ENCODE measurements at regions not wholly inside any gene's neighbourhood (a gene's known extent, or its start where the extent isn't known, plus 50 kb on each side); places are given as distances from the start of the nearest gene placed in this dataset.
A peak's percentile ranks its signal among the peaks of the same experiment; 100 is the strongest.

DNA sequence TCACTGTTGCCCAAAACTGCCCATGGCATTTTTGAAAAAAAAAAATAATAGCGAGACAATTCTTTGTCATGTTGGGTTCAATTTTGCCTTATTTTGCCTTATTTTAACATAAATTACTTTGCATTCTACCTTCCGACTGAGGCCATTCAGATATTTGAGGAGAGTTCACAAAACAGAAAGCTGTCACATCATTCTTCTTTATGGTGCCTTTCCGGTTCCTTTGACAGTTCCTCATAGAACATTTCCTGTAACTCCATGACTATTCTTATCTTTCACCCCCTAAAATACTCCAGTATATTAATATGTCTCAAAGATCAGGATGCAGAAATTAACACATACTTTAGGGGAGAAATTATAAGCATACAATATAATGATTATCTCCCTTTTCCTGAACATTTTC, 476.7 kb downstream of the NOVA1 start:
- no peak for DNase-seq

DNA sequence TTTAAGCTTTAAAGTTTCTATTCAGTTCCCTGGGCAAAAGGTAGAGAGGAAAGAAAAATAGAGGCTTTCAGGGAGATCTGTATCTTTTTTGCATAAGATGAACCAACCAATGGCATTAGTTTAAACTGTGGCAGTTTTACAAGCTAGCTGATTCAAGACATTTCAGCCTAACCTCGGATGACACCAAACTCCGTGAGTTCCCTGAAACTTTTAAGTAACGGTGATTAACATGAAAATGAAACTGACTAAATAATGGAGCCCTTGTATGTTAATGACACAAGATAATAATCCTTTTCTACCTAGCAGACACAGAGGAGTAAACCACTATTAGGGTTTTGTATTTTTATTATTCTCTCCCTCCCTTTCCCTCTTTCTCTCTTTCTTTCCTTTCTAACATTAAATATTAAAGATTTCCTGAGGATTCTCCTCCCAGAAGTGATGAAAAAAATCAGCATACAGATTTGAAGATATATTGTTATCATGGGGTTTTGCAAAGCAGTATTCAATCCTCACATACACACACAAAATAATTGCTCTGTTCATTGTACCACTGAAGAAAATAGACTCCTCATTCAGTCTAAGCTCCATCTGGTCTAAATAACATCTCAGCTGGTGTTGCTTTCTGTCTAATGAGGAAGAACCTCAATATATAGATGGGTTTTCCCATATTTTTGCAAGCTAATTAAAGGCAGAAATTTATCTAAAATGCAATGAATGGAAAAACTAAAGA, 483.8 kb downstream of the NOVA1 start:
- no peak for DNase-seq

DNA sequence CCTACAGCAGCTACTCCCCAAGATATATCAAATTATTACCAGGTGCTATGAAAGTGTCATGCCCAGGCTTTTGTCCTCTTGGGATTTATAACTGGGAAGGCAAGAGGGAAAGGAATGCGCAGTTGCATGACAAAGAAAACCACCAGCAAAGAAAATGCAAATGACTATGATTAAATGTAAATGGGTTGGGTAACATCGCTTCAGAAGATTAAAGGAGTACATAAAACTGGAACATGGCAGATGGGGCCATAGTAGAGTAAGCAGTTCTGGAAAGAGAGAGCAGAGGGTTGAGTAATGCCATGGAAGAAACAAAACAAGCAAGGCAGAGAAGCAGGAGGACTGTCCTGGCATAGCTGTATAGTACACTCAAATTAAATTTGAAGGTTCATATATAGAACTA, 493.1 kb downstream of the NOVA1 start:
- no peak for DNase-seq

DNA sequence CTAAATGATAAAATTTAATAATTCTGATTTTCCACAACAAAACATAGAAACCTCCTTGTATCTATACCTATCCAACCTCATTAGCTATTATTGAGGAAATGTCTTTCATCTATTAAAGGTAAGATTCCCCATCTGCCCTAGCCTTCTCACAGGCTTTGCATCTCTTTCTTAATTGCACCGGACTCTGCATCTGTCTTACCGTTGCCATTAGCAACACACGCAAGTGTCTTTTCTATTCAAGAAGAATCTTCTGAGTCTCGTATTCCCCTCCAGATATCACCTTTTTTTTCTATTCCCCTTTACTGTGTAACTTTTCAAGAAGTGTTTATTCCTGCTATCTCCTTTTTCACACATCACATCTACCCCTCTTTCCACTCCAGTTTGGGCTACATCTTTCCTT, 500.0 kb downstream of the NOVA1 start:
- DNase-seq, result no peak

DNA sequence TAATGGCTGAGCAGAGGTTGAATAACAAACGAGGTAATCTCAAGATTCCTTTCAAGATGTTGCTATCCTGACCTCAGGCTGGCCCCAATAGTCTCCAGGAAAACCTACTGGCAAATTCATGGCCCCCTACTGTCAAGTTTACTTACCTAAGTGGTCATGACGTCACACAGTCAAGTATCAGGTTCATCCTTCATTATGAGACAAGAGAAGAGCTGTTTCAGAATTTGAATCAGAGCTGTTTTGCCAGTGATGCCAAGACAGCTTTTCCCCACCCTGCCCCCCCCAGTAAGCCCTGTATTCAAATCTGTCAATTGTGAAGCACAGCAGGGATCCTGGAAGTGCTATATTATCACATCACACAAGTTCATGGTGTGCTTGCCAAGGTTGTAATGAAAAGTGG, 509.6 kb downstream of the NOVA1 start:
- peak; percentile 27 for DNase-seq

DNA sequence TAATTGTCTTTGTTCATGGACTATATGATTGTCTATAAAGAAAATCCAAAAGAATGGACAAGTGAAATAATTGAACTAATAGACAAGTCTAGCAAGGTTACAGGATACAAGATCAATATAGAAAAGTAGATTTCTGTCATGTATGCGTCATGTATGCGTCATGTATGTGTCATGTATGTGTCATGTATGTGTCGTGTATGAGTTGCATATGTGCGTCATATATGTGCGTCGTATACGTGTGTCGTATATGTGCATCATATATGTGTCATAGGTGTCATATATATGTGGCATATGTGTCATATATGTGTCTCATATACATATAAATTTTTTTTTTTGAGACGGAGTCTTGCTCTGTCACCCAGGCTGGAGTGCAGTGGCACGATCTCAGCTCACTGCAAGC, 516.8 kb downstream of the NOVA1 start:
- DNase-seq, result no peak

DNA sequence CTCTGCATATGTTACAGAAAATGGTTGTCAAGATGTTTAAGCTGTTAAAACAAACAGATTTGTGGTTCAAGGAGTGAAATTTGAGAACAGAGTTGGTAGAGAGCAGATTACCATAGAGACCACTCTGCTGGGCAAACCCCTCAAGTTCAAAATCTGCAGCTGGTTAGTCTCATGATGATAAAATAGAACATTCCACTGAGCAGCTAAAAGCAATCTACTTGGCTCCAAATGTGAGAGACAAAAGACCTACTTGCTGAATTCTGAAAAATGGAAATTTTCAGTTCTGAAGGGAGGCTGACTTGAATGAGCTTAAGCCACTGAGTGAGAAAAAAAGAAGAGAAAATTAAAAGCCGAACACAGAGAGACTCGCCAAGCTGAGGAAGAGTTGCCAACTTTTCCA, 519.3 kb downstream of the NOVA1 start:
- peak; percentile 51 for DNase-seq

DNA sequence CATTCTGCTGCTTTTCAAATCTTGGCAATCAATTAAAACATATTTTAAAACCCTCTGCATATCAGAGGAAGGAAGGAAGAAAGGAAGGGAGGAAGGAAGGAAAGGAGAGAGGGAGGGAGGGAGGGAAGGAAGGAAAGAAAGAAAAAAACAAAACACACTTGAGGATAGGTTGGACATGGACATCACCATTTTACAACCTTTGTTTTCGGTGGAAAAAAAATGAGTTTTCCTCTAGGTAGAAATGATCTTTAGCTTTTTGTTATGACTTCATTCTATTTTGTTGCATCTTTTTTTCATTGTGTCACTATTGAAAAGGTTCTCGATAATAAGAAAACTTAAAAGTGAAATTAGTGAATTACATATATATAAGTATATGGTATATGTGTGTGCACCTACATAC, 522.9 kb downstream of the NOVA1 start:
- no peak for DNase-seq

DNA sequence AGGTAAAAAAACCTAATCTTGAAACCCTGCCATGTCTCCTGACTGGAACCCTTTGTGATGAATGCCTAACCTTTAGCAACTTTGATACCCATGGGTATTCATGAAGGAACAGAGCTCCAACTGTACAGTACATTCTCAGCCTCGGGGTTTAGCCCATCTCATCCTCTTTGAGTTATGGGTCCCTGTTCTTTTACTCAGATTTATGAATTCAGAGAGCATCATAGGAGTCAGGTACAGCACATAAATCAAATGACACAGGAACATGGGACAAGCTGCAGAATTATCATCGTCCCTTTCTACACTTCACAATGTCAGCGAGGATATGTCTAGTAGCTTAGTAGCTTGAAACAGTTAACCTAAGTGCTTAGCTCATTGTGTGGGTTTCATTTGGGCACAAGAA, 527.4 kb downstream of the NOVA1 start:
- DNase-seq, result no peak

DNA sequence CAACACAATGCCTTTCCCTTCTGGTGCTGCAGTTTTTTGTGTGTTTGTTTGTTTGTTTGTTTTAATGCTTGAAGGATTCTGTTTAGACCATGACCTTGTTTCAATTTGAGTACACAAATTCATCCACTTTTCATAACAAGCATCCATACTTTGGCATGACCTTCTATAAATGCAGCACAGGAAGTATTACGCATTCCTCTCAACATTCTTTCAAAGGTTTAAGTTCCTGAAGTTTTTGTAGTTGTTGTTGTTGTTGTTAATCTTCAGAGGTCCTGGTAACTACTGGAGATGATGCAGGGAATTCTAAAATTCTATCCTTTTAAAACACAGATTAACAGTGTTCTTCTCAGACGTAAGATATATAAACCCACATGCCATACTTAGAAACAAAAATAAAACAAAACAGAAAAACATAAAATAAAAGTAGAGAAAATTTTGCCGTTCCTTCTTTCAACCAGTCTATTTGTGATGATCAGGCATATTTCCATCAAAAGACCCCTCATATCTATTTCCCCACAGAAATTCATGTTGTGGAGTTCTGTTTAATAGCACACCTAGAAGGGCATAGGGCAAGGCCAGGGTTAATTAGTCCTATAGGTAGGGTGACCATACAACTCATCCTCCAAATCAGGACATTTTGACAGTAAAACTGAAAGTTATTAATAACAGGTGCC, 529.9 kb downstream of the NOVA1 start:
- no peak for DNase-seq

DNA sequence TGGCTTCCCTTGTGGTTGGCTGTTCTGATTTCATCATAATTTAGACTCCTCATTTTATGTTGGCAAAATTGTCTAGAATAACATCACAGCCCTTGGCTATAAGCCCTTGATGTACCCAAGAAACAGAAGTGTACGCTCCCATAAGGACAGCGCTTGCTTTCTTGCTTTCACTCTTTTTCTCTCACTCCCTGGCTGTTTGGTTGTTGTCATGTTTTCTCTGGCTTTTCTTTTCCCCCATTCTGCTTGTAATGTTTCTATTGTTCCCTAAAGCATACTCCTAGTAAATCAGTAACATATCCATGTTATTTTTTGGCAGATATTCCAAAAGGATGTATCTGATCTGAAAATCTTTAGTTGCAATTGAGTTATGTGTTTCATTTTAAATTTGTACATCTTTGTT, 530.5 kb downstream of the NOVA1 start:
- no peak for DNase-seq

DNA sequence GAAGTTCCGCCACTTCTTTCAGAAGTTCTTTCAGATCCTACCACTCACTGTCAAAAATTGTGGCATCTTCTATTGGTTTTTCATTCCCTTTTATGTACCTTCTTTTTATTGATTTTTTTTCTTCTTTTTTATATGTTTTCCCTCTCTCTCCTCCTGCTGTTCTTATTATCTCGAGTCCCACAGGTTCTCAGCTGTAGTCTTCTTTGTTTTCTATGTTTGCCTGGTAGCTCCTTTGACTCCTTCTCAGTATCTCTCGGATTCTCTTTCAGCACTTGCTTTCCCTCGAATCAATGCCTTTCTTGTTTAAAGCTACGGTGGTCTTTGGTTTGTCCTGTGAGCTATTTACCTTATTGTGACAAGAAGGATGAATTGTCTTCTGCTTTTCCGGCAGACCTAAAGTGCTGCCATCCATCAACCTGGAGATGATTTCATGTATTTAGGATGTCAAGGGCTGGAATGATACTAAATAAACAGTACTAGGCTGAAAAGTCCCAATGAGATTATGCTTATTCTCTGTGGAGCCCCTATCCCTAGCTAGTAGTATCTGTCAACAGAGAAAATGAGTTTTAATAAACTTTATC, 541.7 kb downstream of the NOVA1 start:
- no peak for DNase-seq

DNA sequence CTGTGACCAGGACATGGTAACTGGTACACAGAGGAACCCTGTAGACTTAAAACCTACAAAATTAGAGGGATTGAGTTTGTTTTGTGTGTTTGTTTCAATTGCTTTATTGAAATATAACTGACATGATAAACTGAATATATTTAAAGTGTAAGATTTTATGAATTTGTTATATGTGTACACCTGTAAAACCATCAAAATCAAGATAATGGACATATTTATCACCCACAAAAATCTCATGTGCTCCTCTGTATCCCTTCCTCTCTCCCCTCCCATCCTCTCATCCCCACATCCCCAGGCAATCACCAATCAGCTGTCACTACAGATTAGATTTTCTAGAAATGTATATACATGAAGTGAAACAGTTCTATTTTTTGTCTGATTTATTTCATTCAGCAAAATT, 565.5 kb downstream of the NOVA1 start:
- DNase-seq, result no peak

DNA sequence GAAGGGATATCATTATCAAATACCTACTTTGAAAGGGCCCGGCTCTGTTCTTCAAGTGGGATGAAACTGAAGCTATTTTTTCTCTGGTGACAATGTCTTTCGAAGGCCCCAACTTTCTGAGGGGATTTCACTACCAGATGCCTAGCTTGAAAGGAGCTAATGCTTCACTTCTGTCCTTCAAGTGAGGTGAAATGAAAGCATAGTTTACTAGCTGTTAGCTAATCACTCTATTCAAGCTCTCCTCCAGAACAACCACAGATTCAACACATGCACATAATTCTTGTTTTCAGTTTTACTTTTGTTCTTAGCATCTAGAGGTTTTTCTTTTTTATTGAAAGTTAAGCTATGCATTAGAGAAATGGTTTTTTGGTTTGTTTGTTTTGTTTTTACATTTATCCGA, 571.4 kb downstream of the NOVA1 start:
- no peak for DNase-seq

DNA sequence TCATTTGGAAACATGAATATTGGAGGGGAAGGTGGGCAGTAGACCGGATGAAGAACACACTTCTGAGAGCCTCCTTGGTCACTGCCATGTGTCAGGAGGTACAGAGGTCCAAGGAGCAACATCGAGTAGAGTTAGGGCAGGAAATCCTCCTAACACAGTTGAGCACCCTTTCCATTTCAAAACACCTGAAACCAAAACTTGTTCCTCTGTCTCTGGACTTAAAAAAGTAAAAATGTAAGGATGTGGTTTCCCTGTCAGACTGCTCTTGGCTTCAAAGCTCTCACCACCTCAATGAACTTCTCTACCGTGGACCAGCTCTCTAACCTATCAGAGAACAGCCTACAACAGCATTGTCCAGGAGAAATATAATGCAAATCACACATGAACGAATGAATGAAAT, 573.9 kb downstream of the NOVA1 start:
- no peak for DNase-seq

DNA sequence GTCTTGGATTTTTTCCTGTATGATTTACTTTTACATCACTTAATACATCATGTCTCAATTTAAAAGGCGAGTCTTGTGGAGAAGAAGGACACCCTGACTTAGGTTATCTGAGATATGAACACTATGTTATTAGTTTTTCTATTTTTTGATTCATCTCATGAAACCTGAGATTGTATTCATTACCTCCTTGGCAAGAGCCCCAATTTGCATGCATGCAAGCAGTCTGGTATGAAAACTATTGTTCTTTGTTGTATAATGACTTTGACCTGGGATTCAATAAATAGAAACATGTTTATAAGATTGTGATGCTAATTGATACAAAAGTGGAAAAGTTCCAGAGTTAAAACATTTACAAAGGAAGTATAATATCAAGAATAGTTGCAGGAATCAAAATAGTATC, 576.1 kb downstream of the NOVA1 start:
- no peak for DNase-seq

DNA sequence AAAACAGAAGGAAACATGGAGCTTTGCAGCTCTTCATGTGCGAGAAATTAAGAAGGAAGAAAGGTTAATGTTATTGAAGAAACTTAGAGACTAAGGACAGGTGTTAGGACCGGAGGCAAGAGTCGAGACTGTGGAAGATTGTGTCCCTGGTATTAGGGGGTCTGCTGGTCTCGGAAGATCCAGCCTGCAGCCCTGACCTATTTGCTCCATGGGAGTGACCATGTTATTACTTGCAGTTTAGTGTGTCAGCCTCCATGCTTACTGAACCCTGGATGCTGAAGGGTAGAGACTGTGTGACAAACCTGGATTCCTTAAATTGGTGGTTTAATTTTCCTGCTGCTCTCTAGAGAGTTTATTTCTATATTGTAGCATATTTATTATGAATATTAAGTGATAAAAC, 580.6 kb downstream of the NOVA1 start:
- DNase-seq, result no peak

DNA sequence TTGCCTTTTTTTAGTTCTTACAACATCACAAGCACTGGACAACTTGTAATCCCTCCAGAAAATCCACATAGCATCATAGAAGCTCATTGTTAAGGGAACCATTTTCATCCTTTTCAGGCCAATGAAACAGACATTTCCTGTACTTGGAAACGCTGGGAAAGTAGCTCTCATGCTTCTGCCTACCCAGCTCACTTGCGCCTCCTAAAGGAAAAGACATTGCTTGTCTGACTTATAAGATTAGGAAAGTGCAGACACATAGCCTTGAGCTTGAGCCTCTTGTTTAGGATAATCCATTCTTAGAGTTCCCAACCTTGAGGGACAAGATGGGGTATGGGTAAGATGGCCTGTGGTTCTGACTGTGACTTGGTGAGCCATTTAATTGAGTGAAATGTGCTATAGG, 589.5 kb downstream of the NOVA1 start:
- DNase-seq, result no peak

DNA sequence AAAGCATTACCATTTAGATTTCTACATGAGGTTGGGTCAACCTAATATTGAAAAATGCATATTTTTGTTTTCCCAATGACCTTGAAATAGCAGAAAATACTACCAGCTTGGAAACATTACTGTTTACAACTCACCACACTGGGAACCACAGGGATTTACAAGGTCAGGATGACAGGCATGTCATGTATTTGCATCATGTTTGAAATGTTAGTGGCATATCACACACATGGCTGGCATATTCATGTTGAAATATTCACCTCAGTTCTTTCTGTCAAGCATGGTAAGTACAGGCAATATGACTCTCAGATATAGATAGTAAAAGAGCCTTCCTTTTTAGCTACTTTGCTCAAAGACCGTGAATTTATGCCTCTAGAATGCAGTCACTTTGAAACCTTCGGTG, 593.5 kb downstream of the NOVA1 start:
- DNase-seq, result no peak

DNA sequence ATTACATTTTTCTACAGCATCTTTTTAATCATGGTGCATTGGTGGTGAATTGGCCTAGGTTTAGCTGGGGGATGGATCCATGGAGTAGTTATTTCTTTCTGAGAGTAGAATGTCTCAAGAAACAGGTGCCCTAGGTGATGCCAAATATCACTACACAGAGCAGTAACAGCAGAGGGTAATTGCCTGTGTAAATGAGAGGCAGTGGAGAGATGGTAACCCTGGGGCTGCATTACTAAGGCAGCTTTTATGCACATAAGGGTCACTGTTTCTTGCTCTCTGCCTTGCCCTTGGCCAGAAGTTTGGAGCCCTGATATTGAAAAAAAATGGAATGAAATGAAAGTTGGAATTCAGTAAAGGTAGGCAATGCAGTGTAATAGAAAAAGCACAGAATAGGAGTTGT, 604.0 kb downstream of the NOVA1 start:
- no peak for DNase-seq

DNA sequence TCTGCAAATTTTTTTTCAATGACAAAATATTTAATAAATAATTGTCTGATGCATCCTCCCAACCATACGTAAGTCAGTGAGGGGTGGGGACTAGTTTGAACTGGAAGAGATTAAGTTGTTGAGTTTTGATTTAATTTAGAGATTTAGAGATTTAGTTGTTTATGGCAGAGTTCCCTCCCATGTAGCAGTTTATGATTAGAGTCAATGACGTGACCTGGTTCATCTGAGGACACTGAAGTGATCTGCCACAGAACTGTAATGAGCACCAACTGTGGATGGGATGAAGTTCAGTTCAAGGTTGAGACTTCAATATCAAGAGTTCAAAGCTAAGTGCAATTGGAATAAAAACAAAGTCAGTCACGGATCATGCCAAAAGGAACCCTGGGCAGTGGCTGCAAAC, 609.3 kb downstream of the NOVA1 start:
- DNase-seq, result no peak

DNA sequence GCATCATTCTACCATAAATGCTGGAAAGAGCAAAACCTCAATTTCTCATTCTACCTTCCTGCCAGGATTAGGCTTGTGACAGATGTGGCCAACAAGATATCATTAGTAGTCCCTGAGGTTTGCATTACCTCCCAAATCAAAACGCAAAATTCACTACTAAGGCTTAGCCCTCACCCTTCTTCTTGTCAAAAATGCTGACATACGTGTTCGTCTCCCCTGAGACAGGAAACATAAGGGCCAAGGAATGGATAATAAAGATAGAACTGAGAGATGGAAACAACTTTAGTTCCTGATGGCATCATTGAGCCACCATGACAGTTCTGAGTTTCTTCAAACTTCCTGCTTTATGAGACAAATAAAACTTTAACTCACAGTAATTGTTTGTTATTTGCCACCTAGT, 642.1 kb downstream of the NOVA1 start:
- DNase-seq, result no peak

DNA sequence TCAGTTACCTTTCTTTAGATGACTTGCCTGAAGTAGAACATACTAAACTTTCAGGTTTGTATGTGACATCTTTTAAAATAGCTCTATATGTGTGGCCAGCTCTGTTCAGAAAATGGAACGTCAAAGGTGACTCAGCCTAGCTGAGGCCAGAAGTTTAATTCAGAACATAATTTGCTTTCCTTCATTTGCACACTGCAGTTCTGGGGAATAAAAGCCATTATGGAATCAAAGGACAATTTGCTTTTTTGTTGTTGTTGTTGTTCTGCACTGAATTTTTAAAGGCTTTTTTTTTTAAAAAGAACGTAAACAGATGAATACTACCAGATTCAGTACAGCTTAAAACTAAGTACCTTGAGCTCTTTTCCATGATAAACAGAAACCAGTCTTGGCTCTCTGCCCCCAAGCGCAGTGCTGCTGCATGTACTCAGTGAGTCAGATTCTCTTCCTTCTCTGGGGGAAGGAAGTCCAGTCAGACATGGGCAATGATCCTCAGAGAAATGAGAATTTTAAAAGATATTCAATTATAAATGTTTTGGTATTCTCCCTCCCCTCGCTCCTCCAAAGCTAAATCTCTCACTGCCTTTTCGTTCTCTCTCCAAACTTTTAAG, 644.2 kb downstream of the NOVA1 start:
- DNase-seq, result peak; percentile 63

DNA sequence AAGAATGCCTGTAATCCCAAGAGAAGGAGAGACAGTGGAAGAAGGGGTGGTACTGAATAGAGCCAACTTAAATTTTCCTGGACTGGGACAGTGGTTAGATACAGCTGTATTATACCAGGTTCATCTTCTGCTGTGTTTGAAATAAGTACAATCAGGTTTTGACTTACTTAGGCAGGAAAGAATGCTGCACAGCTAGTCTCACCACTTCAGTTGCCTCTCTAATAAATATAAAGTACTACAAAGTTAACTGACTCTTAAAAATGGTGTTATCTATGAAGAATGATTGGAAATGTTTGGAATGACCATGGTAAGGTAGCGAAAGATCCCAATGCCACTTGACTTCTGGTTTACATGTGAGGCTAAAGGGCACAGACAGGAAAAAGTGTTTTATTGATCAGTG, 652.1 kb downstream of the NOVA1 start:
- no peak for DNase-seq

All from NCI-H446 treated with DMSO at 0.1 percent for 48 hours (cell line).